Osteoblast (primary cell): ENCODE measurements at regions not wholly inside any gene's neighbourhood (a gene's known extent, or its start where the extent isn't known, plus 50 kb on each side); places are given as distances from the start of the nearest gene placed in this dataset.

Source experiments
- DNase-seq: peaks from one replicate; pipeline ENCODE4 v3.0.0; 2011; ENCODE audit warnings: low spot score, mixed read lengths; ENCODE audit not compliant: insufficient read length; ENCODE audit errors: missing footprints
- H2AFZ ChIP-seq: 2 replicates; pipeline ENCODE4 v1.6.0; 2011; ENCODE audit warnings: mild to moderate bottlenecking, low read length
- H3K27ac ChIP-seq: 2 replicates; pipeline ENCODE4 v1.5.1; 2011; ENCODE audit warnings: mild to moderate bottlenecking, low read depth, low read length, moderate library complexity
- H3K27me3 ChIP-seq: 2 replicates; pipeline ENCODE4 v1.6.0; 2012; ENCODE audit warnings: mild to moderate bottlenecking, control low read depth, inconsistent platforms, low read length, moderate library complexity; ENCODE audit not compliant: insufficient read depth
- H3K36me3 ChIP-seq: 2 replicates; pipeline ENCODE4 v1.5.1; 2011; ENCODE audit warnings: mild to moderate bottlenecking, low read length, control low read depth, moderate library complexity; ENCODE audit not compliant: insufficient read depth
- H3K4me1 ChIP-seq: 2 replicates; pipeline ENCODE4 v1.5.1; 2011; ENCODE audit warnings: mild to moderate bottlenecking, low read length, control low read depth, moderate library complexity; ENCODE audit not compliant: insufficient read depth
- H3K4me2 ChIP-seq: 2 replicates; pipeline ENCODE4 v1.6.0; 2011; ENCODE audit warnings: mild to moderate bottlenecking, low read length; ENCODE audit not compliant: insufficient read depth
- H3K4me3 ChIP-seq: fragments of 200-600 bp; sonication (generic); 3 replicates; pipeline ENCODE4 v1.5.1; 2012; ENCODE audit warnings: mild to moderate bottlenecking, low read length, inconsistent platforms; ENCODE audit not compliant: insufficient read depth
- H3K79me2 ChIP-seq: 2 replicates; pipeline ENCODE4 v1.6.0; 2012; ENCODE audit warnings: mild to moderate bottlenecking, low read length, control low read depth, inconsistent platforms; ENCODE audit not compliant: insufficient read depth
- H3K9me3 ChIP-seq: 2 replicates; pipeline ENCODE4 v1.5.1; 2011; ENCODE audit warnings: low read depth, low read length, control low read depth
- H4K20me1 ChIP-seq: 2 replicates; pipeline ENCODE4 v1.6.0; 2012; ENCODE audit warnings: mild to moderate bottlenecking, low read length, control low read depth; ENCODE audit not compliant: insufficient read depth
- TF ChIP-seq, protein P1 (sequence below): IDR thresholded peaks from 2 replicates; pipeline ENCODE4 v1.5.1; 2011; ENCODE audit warnings: mild to moderate bottlenecking, low read depth, low read length, moderate library complexity; ENCODE audit errors: extremely low read depth

DNA sequence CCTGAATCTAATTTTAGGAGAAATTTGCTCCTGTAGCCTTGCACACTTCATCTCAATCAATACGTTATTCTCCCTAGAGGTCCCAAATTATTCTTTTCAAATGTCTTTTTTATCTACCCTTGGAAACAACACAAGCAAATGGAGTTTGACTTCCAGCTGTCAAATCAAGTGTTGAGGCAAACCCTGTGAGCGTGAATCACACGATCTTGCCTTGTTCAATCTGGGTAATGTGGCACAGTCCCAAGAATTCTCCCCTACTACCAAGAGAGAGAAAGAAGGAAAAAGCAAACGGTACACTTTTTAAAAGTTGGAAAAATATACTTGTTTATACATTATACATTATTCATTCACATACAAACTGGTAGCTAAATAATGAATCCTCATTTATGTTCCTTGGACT lies 2035.3 kb upstream of the CELF4 start:
- no peaks in the 10 kb centered on the region for H3K4me1 ChIP-seq
- H3K9me3 ChIP-seq = no peaks in the 10 kb centered on the region
- no peak overlapping the region for H3K4me3 ChIP-seq
- no peak for DNase-seq
- no peaks in the 10 kb centered on the region for H3K36me3 ChIP-seq
- no peaks in the 10 kb centered on the region for H3K79me2 ChIP-seq
- H3K27ac ChIP-seq = no peak overlapping the region
- H2AFZ ChIP-seq = no peak overlapping the region
- H4K20me1 ChIP-seq = no peaks in the 10 kb centered on the region
- H3K4me2 ChIP-seq = no peak overlapping the region
- H3K27me3 ChIP-seq = no peaks in the 10 kb centered on the region
- TF ChIP-seq, protein P1, sequence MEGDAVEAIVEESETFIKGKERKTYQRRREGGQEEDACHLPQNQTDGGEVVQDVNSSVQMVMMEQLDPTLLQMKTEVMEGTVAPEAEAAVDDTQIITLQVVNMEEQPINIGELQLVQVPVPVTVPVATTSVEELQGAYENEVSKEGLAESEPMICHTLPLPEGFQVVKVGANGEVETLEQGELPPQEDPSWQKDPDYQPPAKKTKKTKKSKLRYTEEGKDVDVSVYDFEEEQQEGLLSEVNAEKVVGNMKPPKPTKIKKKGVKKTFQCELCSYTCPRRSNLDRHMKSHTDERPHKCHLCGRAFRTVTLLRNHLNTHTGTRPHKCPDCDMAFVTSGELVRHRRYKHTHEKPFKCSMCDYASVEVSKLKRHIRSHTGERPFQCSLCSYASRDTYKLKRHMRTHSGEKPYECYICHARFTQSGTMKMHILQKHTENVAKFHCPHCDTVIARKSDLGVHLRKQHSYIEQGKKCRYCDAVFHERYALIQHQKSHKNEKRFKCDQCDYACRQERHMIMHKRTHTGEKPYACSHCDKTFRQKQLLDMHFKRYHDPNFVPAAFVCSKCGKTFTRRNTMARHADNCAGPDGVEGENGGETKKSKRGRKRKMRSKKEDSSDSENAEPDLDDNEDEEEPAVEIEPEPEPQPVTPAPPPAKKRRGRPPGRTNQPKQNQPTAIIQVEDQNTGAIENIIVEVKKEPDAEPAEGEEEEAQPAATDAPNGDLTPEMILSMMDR = no peak

DNA sequence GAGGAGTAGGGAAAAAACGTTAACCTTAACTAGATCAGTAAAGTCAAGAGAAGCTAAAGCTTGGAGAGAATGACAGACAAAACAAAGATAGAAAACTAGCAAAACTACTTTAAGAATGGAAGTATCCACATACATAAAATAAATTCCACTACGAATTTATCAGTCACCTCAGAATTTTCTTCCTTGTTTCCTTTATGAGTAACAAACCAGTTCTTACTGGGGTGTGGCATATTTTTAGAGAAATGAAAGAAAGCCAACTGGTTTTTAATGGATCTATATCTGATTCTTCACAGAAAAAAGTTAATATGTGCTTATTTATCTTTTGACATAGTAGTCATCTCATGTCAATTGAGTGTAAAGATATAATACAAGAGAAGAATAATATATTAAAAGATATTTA lies 2033.7 kb upstream of the CELF4 start:
- no peaks in the 10 kb centered on the region for H3K4me1 ChIP-seq
- DNase-seq = no peak
- H3K9me3 ChIP-seq = no peaks in the 10 kb centered on the region
- H3K79me2 ChIP-seq = no peaks in the 10 kb centered on the region
- H3K4me3 ChIP-seq = no peak overlapping the region
- H2AFZ ChIP-seq = no peak overlapping the region
- H3K4me2 ChIP-seq = no peak overlapping the region
- no peak overlapping the region for H3K27ac ChIP-seq
- H3K27me3 ChIP-seq = no peaks in the 10 kb centered on the region
- TF ChIP-seq, protein P1 = no peak
- H4K20me1 ChIP-seq = no peaks in the 10 kb centered on the region
- H3K36me3 ChIP-seq = no peaks in the 10 kb centered on the region

DNA sequence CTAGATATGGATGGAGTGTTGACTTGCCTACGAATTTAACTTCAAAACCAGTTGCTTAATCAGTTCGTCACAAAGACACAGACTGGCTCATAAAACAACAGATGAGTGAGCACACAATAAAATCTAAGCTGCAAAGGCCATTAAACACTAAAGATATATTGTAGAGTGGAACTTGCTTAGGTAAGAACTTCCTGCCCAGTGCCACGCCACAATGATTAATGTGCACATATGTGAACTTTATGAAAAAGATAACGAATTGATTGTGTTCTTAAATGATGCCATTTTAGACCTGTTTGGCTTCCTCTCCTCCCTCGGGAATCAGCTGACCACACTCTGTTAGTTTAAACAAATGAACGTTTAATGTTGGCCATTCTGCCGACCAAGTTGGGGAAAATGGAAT lies 2031.3 kb upstream of the CELF4 start:
- no peaks in the 10 kb centered on the region for H4K20me1 ChIP-seq
- H3K4me1 ChIP-seq = no peaks in the 10 kb centered on the region
- no peak for DNase-seq
- H2AFZ ChIP-seq = no peak overlapping the region
- no peaks in the 10 kb centered on the region for H3K79me2 ChIP-seq
- TF ChIP-seq, protein P1 = no peak
- no peak overlapping the region for H3K27ac ChIP-seq
- H3K27me3 ChIP-seq = no peaks in the 10 kb centered on the region
- H3K4me2 ChIP-seq = no peak overlapping the region
- H3K4me3 ChIP-seq = no peak overlapping the region
- no peaks in the 10 kb centered on the region for H3K36me3 ChIP-seq
- no peaks in the 10 kb centered on the region for H3K9me3 ChIP-seq

DNA sequence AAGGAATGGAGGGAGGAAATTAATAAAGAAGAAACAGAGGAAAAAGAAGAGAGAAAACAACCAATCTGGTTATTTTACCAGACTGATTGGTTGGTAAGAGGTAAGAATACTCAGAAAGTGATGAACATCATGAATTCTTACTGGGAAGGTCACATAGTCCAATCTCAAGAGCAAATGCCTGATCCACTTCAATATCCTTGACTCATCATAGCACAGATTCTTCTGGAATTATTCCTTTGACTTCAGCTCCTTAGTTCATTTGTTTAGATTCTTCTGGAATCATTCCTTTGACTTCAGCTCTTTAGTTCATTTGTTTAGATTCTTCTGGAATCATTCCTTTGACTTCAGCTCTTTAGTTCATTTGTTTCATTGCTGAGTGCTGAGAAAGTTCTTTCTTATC lies 2030.6 kb upstream of the CELF4 start:
- H3K79me2 ChIP-seq = no peaks in the 10 kb centered on the region
- no peaks in the 10 kb centered on the region for H4K20me1 ChIP-seq
- TF ChIP-seq, protein P1 = no peak
- no peaks in the 10 kb centered on the region for H3K36me3 ChIP-seq
- H3K4me3 ChIP-seq = no peak overlapping the region
- DNase-seq = no peak
- H3K27me3 ChIP-seq = no peaks in the 10 kb centered on the region
- no peak overlapping the region for H3K27ac ChIP-seq
- no peak overlapping the region for H2AFZ ChIP-seq
- no peaks in the 10 kb centered on the region for H3K9me3 ChIP-seq
- no peak overlapping the region for H3K4me2 ChIP-seq
- H3K4me1 ChIP-seq = no peaks in the 10 kb centered on the region
